Epidermal melanocyte (primary cell): ENCODE measurements at regions not wholly inside any gene's neighbourhood (a gene's known extent, or its start where the extent isn't known, plus 50 kb on each side); places are given as distances from the start of the nearest gene placed in this dataset.
A peak's percentile ranks its signal among the peaks of the same experiment; 100 is the strongest.

Source experiments
- DNase-seq: peaks from one replicate; pipeline ENCODE4 v3.0.0; 2011; ENCODE audit warnings: low spot score; ENCODE audit not compliant: insufficient read length

DNA sequence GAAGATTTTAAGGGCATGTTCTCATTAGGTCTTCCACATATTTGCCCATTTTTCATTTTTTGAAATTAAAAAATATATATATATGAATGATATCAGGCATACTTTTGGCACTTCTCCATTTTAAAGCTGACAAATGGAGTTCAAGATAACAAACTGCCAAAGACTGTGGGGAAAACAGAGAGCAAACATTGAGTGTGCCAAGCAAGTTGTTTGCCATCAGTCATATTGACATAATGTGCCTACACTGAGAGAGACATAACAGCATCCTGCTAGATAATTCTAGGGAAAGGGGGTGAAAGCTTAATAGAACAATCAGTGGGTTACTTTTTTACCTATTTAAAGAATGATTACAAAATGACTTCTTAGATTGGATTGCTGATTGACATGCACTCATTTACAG, 529.4 kb upstream of the CXADR start:
- DNase-seq, result no peak

GRCh38 chr21:16992448-16992847, 520.4 kb upstream of the CXADR start:
- no peak for DNase-seq

- DNase-seq, result no peak
These were observed 519.3 kb upstream of the CXADR start for GRCh38 chr21:16993416-16994038.

GRCh38 chr21:17002594-17003257, 510.1 kb upstream of the CXADR start:
- DNase-seq, result no peak

DNA sequence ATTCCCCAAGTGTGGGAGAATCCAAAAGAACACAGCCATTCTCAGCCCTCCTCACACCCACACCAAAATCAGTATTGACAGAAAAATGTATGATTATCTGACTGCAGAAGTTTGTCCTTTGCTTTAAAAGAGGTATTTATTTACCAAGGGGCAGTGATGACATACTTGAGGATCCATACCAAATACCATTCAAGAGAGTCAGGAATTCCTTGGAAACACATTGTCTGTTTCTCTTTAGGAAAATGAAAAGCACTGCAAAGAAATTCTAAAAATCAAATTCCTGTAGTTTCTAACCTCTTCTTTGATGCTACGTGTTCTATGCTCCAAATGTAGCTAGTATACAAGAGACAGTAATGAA, 509.6 kb upstream of the CXADR start:
- DNase-seq, result no peak

- DNase-seq, result no peak
These were observed 509.0 kb upstream of the CXADR start for GRCh38 chr21:17003763-17004373.

DNA sequence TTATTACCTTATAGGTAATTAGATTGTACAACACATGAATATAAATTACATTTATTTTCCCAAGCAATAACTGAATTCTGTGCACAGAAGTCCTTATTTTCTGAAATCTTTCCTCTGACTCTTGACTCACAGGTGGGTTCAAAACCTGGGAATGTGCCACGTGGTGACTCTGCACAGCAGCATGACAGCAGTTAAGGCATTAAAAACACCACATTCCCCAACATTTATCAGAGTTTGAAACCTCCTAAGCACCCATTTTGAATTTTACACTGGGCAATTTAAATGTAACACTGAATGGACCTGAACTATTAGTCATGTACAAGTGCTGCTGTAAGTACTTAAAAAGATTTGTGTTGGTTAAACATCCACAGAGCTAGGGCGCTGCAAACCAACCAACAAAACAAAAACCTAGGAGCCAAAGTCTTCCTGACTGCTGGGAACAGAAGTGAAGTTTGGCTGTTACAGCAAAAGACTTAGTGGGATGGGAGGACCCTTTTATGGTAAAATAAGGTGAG, 480.6 kb upstream of the CXADR start:
- no peak for DNase-seq

GRCh38 chr21:17044696-17045095, 468.1 kb upstream of the CXADR start:
- DNase-seq, result no peak

DNA sequence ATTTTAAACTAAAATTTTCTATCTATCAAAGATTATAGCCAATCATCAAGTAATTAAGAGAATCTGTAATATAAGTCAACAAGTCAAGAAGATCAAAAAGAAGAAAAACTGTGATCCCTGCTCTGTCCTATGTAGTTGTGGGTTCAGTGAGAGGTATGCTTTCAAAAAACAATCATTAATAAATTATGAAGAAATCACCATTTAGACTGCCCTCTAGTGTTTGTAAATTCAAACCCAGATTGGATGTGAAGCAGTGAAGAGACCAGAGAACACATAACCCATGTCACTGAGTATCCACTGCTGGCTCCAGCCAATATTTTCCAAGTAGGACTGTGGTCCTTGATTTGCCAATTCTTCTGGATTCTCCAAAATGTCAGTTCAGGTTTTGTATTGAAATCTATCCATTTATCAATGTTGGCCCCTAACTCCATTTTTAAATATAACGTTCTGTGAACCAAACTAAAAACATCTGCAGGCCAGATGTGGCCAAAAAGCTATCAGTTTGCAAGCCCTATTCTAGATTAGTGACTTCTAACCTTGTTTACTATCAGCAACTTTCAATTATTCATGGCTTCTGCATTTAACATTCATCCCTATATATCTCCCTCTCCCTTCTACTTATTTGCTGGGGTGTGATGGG, 467.5 kb upstream of the CXADR start:
- peak; percentile 20 for DNase-seq

- DNase-seq, result no peak
These were observed 463.9 kb upstream of the CXADR start for GRCh38 chr21:17048974-17049373.

GRCh38 chr21:17050156-17050555, 462.7 kb upstream of the CXADR start:
- DNase-seq, result no peak

- DNase-seq, result no peak
These were observed 462.2 kb upstream of the CXADR start for GRCh38 chr21:17050646-17051045.

- no peak for DNase-seq
These were observed 461.8 kb upstream of the CXADR start for GRCh38 chr21:17051054-17051453.

DNA sequence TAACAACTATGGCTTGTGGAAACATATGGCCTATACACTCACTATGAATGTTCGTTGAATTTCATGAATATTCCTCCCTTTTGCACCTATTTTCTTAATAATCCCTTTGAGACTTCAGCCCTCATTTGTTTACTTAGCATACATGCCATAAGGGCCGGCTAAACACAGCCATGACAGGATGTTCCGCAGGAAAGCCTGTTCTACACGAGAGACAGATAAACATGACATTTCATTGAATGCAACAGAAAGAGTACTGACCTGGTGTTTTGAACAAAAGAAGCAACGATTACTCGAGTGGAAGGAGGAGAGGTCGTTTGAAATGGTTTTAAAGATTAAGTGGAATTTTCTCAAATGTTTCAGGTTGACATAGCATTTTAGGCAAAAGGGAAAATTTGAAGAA, 459.5 kb upstream of the CXADR start:
- DNase-seq, result no peak

- no peak for DNase-seq
These were observed 452.9 kb upstream of the CXADR start for GRCh38 chr21:17059936-17060335.

DNA sequence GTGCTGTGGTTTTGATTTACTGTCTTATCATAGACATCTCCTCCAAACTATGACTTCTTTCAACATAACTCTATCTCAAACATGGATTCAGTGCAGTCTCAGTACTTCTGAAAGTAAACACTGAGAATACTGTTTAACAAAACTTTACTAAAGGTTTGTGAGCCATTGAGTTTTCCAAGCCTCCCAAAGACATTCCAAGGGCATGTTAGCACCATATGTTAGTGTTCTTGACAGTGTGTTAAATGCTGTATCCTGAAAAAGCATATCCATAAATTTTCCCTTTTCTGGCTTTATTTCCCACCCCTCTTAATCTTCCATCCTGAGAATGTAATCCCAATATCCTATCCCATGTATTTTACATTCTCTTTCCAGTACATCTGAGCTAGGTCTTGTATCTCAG, 446.8 kb upstream of the CXADR start:
- DNase-seq, result no peak

DNA sequence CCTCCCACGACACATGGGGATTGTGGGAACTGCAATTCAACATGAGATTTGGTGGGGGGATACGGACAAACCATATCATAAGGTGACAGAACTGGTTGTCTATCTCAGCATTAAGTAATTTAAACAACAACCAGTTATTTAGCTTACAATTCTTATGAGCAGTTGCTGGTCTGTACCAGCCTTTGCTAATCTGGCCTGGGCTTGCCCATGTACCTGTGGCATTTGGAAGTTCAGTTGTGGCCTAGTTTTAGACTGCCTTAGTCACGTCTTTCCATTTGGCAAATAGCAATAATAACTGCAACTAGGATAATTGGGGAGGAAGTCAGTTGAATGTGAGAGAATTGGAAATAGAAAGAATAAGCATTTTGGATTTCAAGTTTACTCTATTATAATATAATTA, 441.8 kb upstream of the CXADR start:
- no peak for DNase-seq

- DNase-seq, result no peak
These were observed 431.6 kb upstream of the CXADR start for GRCh38 chr21:17081193-17081592.

DNA sequence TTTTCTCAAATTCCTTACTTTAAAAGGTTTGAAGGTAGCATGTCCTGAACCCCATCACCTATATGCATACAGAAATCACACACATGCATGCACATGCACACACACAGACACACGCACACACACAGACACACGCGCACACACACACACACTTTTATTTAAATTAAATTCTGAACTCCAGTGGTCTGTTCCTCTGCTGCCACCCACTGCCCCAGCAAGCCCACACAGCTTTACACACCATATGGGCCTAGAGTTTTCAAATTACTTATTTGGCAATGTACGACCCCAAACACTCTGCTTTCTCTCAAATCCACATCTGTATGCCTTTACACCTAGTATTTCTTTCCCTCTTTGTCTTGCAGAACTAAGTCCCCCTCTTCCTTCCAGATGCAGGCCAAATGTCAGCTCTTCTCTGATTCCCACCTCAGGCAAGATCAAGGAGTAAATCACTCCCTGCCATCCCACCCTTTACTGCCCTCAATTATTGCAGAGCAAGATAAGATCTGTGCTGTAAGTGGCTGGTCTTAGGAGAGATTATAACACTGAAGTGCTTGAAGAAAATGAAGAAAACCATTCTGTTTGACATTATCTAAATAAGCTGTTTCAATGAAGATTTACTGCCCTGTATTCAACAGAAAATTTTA, 429.9 kb upstream of the CXADR start:
- DNase-seq, result no peak

DNA sequence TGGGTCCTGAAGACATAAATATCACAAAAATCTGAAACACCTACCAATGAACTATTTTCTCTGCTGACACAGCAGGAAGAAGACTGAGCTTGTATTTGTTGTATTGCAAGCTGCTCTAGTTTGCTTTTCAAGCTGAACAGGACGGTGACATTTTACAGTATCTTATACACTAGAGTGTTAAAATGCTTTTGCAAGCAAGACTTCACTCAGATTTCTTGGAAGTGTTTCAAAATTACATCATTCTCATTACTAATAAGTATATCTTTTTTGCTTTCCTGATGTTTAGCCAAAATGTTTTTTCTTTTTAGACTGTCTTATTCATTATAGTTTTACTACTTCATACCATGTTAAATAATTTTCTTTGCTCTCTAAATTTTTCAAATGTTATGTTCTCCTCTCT, 427.1 kb upstream of the CXADR start:
- no peak for DNase-seq

GRCh38 chr21:17088500-17088899, 424.3 kb upstream of the CXADR start:
- DNase-seq, result no peak

- no peak for DNase-seq
These were observed 423.8 kb upstream of the CXADR start for GRCh38 chr21:17089091-17089491.
